K562 (cell line): ENCODE measurements at regions not wholly inside any gene's neighbourhood (a gene's known extent, or its start where the extent isn't known, plus 50 kb on each side); places are given as distances from the start of the nearest gene placed in this dataset.

Experiments used
- ATAC-seq: fragments of 200-7000 bp; cut with Tn5 transposase; 3 replicates; pipeline ENCODE4 v1.9.1; 2020; ENCODE audit warnings: moderate library complexity
- BruUV-seq: library from RNA; stranded (reverse); fragments of 400-500 nt; replicated peaks from 2 replicates; lab custom pipeline; 2021; lab: Mats Ljungman, UMichigan
- CTCF ChIA-PET: fragments of 300-600 bp; formaldehyde crosslinking; extraction: SDS; loops from one replicate; lab custom pipeline; 2021; ENCODE audit warnings: low intra/inter-chr PET ratio; lab: Yijun Ruan, JAX
- POLR2A ChIA-PET: fragments of 300-600, 350-650 bp; sonication (Branson Sonifier 250); formaldehyde crosslinking; extraction: SDS; loops from one replicate; lab custom pipeline; 2021; ENCODE audit warnings: antibody characterized with exemption, inconsistent platforms; lab: Yijun Ruan, JAX
- DNase-seq, 4 experiments: peaks; one replicate each; pipeline versions ENCODE4 v3.0.0 to v3.0.0-alpha.2; 2011 to 2018; ENCODE audit warnings: low spot score in 3 of 4, mixed read lengths in 3 of 4; ENCODE audit errors: extremely low read depth in 1 of 4
- FAIRE-seq: peaks from 2 replicates; lab custom pipeline; 2011; peaks lifted over from hg19 to GRCh38; lab: Jason Lieb, UNC
- H2AFZ ChIP-seq: 2 replicates; pipeline ENCODE4 v1.6.0; 2011; ENCODE audit warnings: low read depth, low read length, control low read depth, inconsistent platforms
- H3K27ac ChIP-seq: fragments of 200-600 bp; 3 replicates; pipeline ENCODE4 v1.8.0; 2011; ENCODE audit warnings: low read depth, mild to moderate bottlenecking, control low read depth, inconsistent platforms, low read length, moderate library complexity, mixed read lengths; ENCODE audit errors: extremely low read depth
- H3K27me3 ChIP-seq, 2 experiments: fragments of 300-600 bp in 1 of 2; 2 replicates in 1 of 2; 3 replicates in 1 of 2; pipeline versions ENCODE4 v1.6.0 to v1.8.0; 2011; ENCODE audit warnings: inconsistent platforms in 2 of 2, low read length in 2 of 2, mild to moderate bottlenecking in 1 of 2, mixed read lengths in 1 of 2, moderate library complexity in 1 of 2; ENCODE audit not compliant: control insufficient read depth in 2 of 2, insufficient read depth in 2 of 2
- H3K36me3 ChIP-seq: fragments of 300-600 bp; 3 replicates; pipeline ENCODE4 v1.8.0; 2011; ENCODE audit warnings: mild to moderate bottlenecking, low read length, inconsistent platforms; ENCODE audit not compliant: control insufficient read depth, insufficient read depth
- H3K4me1 ChIP-seq, 2 experiments: fragments of 200-600 bp in 1 of 2; replicated peaks in 1 of 2; 2 replicates in 1 of 2; 3 replicates in 1 of 2; pipeline versions ENCODE4 v1.5.1 to v1.8.0; 2011; ENCODE audit warnings: inconsistent platforms in 2 of 2, low read length in 2 of 2, mild to moderate bottlenecking in 1 of 2, mixed read lengths in 1 of 2, moderate library complexity in 1 of 2; ENCODE audit not compliant: control insufficient read depth in 2 of 2, insufficient read depth in 2 of 2
- H3K4me2 ChIP-seq: 2 replicates; pipeline ENCODE4 v1.6.1; 2011; ENCODE audit warnings: low read length, control low read depth, inconsistent platforms, mixed read lengths; ENCODE audit not compliant: insufficient read depth
- H3K4me3 ChIP-seq: fragments of 200-600 bp; sonication (generic), shearing (Covaris generic); 2 replicates; pipeline ENCODE4 v1.5.1; 2016; ENCODE audit warnings: control low read depth, inconsistent platforms
- H3K79me2 ChIP-seq: fragments of 200-600 bp; 3 replicates; pipeline ENCODE4 v1.8.0; 2011; ENCODE audit warnings: low read length, inconsistent platforms; ENCODE audit not compliant: control insufficient read depth, insufficient read depth
- H3K9ac ChIP-seq, 2 experiments: 2 replicates each; pipeline versions ENCODE4 v1.6.0 to v1.6.1; 2011; ENCODE audit warnings: low read depth in 2 of 2, low read length in 2 of 2, control low read depth in 1 of 2, inconsistent platforms in 1 of 2, mild to moderate bottlenecking in 1 of 2, mixed read lengths in 1 of 2; ENCODE audit not compliant: insufficient read depth in 1 of 2
- H3K9me1 ChIP-seq: one replicate; pipeline ENCODE4 v1.6.0; 2011; ENCODE audit warnings: inconsistent platforms, mild to moderate bottlenecking, low read length, moderate library complexity; ENCODE audit not compliant: control insufficient read depth, insufficient read depth
- H3K9me3 ChIP-seq: replicated peaks from 2 replicates; pipeline ENCODE4 v1.5.1; 2011; ENCODE audit warnings: low read depth, low read length, inconsistent platforms; ENCODE audit not compliant: control insufficient read depth, insufficient read depth
- H4K20me1 ChIP-seq: replicated peaks from 2 replicates; pipeline ENCODE4 v1.6.1; 2011; ENCODE audit warnings: low read length, inconsistent platforms, mixed read lengths; ENCODE audit not compliant: control insufficient read depth, insufficient read depth
- CBX2 ChIP-seq: fragments of 200-600 bp; sonication (generic); IDR thresholded peaks from one replicate; pipeline ENCODE4 v1.6.1; 2012; ENCODE audit warnings: mild to moderate bottlenecking, low read length, inconsistent platforms; ENCODE audit not compliant: insufficient read depth, poor library complexity, severe bottlenecking
- ETS2 ChIP-seq: IDR thresholded peaks from 2 replicates; pipeline ENCODE4 v1.6.1; 2016; ENCODE audit warnings: borderline replicate concordance, missing genetic modification characterization, mild to moderate bottlenecking, moderate library complexity, missing compliant biosample characterization; ENCODE audit not compliant: poor library complexity, severe bottlenecking
- PURB ChIP-seq: sonication (generic); formaldehyde crosslinking; IDR thresholded peaks from 2 replicates; pipeline ENCODE4 v1.9.0; 2021; ENCODE audit warnings: low read depth, mild to moderate bottlenecking, missing genetic modification reagents
- SP2 ChIP-seq: IDR thresholded peaks from 2 replicates; pipeline ENCODE4 v1.6.1; 2011; ENCODE audit warnings: mild to moderate bottlenecking, low read depth, low read length, moderate library complexity; ENCODE audit not compliant: poor library complexity, severe bottlenecking; ENCODE audit errors: extremely low read depth
- TCF7L2 ChIP-seq: fragments of 150-350 bp; IDR thresholded peaks from 2 replicates; pipeline ENCODE4 v1.6.1; 2016; ENCODE audit warnings: low read depth, mild to moderate bottlenecking, low read length, moderate library complexity
- ZNF431 ChIP-seq: sonication (generic); formaldehyde crosslinking; IDR thresholded peaks from 2 replicates; pipeline ENCODE4 v1.8.0; 2022; ENCODE audit warnings: mild to moderate bottlenecking, missing genetic modification reagents
- WGBS: fragments of 100-300 bp; shearing (Covaris generic); methylation state at CpG from one replicate; pipeline ENCODE4 v1.1.6; 2016; ENCODE audit warnings: low coverage, mixed read lengths; ENCODE audit not compliant: insufficient coverage; ENCODE audit errors: missing lambda C conversion rate; 5-methylcytosine and 5-hydroxymethylcytosine counted together
- in situ Hi-C: fragments of 300-500 bp; cut with MboI; formaldehyde crosslinking; loops from 4 replicates; pipeline ENCODE4 v1.15.0; 2018; ENCODE audit warnings: inconsistent platforms, mixed read lengths
- intact Hi-C: fragments of 100-400 bp; cut with micrococcal nuclease; formaldehyde crosslinking; loops from 2 replicates; pipeline ENCODE4 v1.14.2; 2022
- TF ChIP-seq, protein P1 (sequence below): fragments of 250-450 bp; sonication (Bioruptor Pico); IDR thresholded peaks from 2 replicates; pipeline ENCODE4 v1.6.1; 2021; ENCODE audit warnings: mild to moderate bottlenecking
- TF ChIP-seq, protein P2 (sequence below): IDR thresholded peaks from 2 replicates; pipeline ENCODE4 v1.6.1; 2014; ENCODE audit warnings: antibody characterized with exemption
- TF ChIP-seq, protein P3 (sequence below): fragments of 200-800 bp; sonication (Bioruptor generic); IDR thresholded peaks from 2 replicates; pipeline ENCODE4 v1.6.1; 2017; ENCODE audit warnings: missing genetic modification characterization, missing compliant biosample characterization

DNA sequence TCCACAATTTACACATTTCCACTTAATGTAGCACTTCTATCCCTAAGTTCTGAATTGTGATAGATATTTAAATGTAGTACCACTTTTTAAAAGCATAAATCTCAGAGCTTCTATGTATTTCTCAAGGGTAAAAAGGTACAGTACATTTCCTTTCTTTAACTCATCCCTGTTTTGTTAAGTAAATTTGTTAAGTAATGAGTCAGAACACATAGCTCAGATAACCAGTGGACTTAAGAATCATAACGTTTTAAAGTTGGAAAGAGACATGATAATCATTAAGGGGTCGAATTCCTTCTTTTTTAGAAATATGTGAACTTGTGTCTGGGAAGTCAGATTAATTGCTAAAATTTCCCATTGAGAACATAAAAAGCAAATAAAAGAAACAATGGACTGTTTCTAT is 810.2 kb upstream of the NUDT12 start:
- in situ Hi-C loops, result no loop called here
- Histone ChIP-seq H4K20me1 (no peaks in the 10 kb centered on the region), H3K9me1 (no peaks in the 10 kb centered on the region), H3K36me3 (no peaks in the 10 kb centered on the region), H3K4me1 (no peaks in the 10 kb centered on the region), H3K9me3 (no peaks in the 10 kb centered on the region), H3K27ac (no peak overlapping the region), H3K4me3 (no peak overlapping the region), H2AFZ (no peak overlapping the region), H3K27me3 (no peaks in the 10 kb centered on the region), H3K4me2 (no peak overlapping the region), H3K9ac (no peak overlapping the region), H3K79me2 (no peaks in the 10 kb centered on the region)
- intact Hi-C loops, result no loop called here
- ATAC-seq (no peak), FAIRE-seq (no peak), DNase-seq (no peak)
- ChIA-PET POLR2A (no interaction called here), CTCF (no interaction called here)
- TF ChIP-seq, protein P1, sequence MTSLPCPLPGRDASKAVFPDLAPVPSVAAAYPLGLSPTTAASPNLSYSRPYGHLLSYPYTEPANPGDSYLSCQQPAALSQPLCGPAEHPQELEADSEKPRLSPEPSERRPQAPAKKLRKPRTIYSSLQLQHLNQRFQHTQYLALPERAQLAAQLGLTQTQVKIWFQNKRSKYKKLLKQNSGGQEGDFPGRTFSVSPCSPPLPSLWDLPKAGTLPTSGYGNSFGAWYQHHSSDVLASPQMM, result no peak
- no peak for TF ChIP-seq PURB (CRISPR knock-in tag)
- no peak for TF ChIP-seq CBX2
- TF ChIP-seq SP2, result no peak
- no peak for TF ChIP-seq ZNF431
- no peak for TF ChIP-seq ETS2
- TF ChIP-seq, protein P2, sequence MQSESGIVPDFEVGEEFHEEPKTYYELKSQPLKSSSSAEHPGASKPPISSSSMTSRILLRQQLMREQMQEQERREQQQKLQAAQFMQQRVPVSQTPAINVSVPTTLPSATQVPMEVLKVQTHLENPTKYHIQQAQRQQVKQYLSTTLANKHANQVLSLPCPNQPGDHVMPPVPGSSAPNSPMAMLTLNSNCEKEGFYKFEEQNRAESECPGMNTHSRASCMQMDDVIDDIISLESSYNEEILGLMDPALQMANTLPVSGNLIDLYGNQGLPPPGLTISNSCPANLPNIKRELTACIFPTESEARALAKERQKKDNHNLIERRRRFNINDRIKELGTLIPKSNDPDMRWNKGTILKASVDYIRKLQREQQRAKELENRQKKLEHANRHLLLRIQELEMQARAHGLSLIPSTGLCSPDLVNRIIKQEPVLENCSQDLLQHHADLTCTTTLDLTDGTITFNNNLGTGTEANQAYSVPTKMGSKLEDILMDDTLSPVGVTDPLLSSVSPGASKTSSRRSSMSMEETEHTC, result no peak
- no peak for TF ChIP-seq TCF7L2
- TF ChIP-seq, protein P3, sequence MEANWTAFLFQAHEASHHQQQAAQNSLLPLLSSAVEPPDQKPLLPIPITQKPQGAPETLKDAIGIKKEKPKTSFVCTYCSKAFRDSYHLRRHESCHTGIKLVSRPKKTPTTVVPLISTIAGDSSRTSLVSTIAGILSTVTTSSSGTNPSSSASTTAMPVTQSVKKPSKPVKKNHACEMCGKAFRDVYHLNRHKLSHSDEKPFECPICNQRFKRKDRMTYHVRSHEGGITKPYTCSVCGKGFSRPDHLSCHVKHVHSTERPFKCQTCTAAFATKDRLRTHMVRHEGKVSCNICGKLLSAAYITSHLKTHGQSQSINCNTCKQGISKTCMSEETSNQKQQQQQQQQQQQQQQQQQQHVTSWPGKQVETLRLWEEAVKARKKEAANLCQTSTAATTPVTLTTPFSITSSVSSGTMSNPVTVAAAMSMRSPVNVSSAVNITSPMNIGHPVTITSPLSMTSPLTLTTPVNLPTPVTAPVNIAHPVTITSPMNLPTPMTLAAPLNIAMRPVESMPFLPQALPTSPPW (CRISPR knock-in tag), result no peak
- no TSS peak for BruUV-seq
- WGBS, result 0% methylated on average over 2 of the region's 2 CpGs
